Urinary bladder (tissue), 3 donors: ENCODE measurements at regions not wholly inside any gene's neighbourhood (a gene's known extent, or its start where the extent isn't known, plus 50 kb on each side); places are given as distances from the start of the nearest gene placed in this dataset.

ENCODE experiments used
- DNase-seq: peaks from one replicate; pipeline ENCODE4 v3.0.0-alpha.2; 2015; ENCODE audit errors: extremely low spot score
- H3K27ac ChIP-seq: one replicate; pipeline ENCODE4 v1.5.1; 2013; ENCODE audit warnings: low read depth, mild to moderate bottlenecking, moderate library complexity
- H3K36me3 ChIP-seq: one replicate; pipeline ENCODE4 v1.6.1; 2013; ENCODE audit warnings: mild to moderate bottlenecking, moderate library complexity; ENCODE audit not compliant: insufficient read depth
- H3K4me1 ChIP-seq: one replicate; pipeline ENCODE4 v1.6.1; 2013; ENCODE audit warnings: mild to moderate bottlenecking, moderate library complexity; ENCODE audit not compliant: insufficient read depth
- H3K4me3 ChIP-seq: one replicate; pipeline ENCODE4 v1.5.1; 2013; ENCODE audit warnings: low read depth, low read length
- WGBS: extraction: QIAGEN DNeasy Blood & Tissue Kit; methylation state at CpG from one replicate; pipeline ENCODE4 v1.1.7; 2013; 5-methylcytosine and 5-hydroxymethylcytosine counted together
- donor health status: healthy with polysubstance abuse.
- donor health status: healthy.

DNA sequence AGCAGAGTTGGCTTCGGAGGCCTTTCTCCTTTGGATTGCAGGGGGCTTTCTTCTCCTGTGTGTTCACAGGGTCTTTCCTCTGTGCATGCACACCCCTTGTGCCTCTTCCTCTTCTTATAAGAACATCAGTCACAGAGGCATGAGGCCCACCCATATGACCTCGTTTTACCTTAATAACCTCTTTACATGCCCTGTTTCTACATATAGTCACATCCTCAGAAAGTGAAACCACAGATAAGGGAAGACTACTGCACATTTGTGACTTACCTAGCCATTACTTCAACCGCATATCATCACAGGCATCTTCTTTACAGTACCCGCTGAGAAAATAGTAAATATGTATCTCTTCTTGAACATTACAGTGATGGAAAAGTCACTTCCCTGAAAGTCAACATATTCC lies 204.9 kb upstream of the TARS1 start:
- Histone ChIP-seq H3K27ac (no peak overlapping the region), H3K4me1 (no peaks in the 10 kb centered on the region), H3K4me3 (no peak overlapping the region), H3K36me3 (no peaks in the 10 kb centered on the region)
- DNase-seq = no peak
- 91% methylated on average over 4 of the region's 4 CpGs for WGBS

DNA sequence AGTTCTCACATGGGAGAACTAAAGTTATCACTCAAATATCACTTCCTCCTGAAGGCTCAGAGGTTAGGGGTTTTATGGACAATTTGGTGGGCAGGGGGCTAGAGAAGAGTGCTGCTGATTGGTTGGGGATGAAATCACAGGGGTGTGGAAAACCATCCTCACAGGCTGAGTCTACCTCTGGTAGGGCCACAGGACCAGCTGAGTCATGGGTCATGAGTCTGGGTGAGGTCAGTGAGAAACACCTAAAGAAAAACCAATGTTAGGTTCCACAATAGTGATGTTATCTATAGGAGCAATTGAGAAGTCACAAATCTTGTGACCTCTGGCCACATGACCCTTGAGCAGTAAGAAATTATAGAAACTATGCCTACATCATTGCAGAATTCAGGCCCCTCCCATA lies 203.3 kb upstream of the TARS1 start:
- H3K4me1 ChIP-seq = no peaks in the 10 kb centered on the region
- H3K4me3 ChIP-seq = no peak overlapping the region
- no peak for DNase-seq
- no peak overlapping the region for H3K27ac ChIP-seq
- H3K36me3 ChIP-seq = no peaks in the 10 kb centered on the region

DNA sequence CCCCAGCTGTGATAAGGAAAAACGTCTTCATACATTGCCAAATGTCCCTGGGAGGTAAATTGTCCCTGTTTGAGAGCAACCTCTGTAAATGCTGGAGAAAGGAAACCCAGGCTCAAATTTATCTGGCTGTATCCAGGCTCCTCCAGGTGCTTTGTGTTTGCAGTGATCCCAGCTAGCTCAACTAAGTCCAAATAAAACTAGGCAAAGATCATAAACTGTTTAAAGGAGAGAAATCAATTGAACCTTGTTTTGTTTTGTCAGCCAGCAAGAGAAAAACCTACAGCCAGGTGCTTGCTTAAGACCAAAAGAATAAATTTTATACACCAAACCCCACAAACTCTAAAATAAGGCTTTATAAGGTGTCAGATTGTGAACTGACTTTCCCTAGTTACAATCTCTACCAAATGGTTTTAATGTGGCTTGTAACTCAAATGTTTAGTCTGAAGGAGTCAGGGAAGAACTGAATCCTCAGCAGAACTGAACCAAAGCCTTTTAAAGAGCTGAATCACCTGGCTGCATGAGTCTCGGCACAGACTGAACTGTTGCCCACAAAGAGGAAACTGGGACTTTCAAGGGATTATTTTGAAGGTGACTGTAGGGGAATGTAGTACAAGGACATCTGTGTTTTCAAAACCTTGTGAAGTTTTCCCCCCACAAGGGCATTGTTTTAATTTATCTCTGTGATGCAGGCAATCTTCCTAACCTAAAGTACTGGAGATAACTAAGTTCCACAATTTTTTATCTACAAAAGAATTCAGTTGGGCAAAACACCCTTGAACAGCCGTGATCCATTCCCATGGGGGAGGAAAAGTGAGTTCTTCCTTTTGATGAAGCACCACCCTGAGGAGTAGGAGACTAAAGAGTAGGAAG lies 201.7 kb upstream of the TARS1 start:
- Histone ChIP-seq H3K36me3 (no peaks in the 10 kb centered on the region), H3K4me3 (no peak overlapping the region), H3K27ac (no peak overlapping the region), H3K4me1 (no peaks in the 10 kb centered on the region)
- no peak for DNase-seq
- 42% methylated on average over 3 of the region's 3 CpGs for WGBS

DNA sequence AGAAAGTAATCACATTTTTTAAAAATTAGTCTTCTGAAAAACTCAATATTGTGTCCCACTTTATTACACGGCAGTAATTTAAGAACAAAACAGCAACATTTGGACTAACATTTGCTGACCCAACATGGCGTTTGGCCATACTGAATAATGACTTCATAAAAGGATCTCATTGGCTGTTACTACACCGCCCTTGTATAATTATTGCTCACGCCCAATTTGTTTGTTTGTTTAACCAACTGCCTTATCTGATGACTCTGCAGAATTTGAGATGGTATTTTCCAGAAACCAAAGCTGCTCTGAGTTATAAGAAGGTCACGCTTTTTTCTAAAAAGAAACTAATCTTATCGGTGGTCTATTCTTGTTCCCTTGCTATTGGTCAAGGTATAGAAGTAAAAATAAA lies 200.2 kb upstream of the TARS1 start:
- no peak for DNase-seq
- no peak overlapping the region for H3K4me3 ChIP-seq
- H3K36me3 ChIP-seq = no peaks in the 10 kb centered on the region
- 86% methylated on average over 6 of the region's 6 CpGs for WGBS
- no peaks in the 10 kb centered on the region for H3K4me1 ChIP-seq
- no peak overlapping the region for H3K27ac ChIP-seq

DNA sequence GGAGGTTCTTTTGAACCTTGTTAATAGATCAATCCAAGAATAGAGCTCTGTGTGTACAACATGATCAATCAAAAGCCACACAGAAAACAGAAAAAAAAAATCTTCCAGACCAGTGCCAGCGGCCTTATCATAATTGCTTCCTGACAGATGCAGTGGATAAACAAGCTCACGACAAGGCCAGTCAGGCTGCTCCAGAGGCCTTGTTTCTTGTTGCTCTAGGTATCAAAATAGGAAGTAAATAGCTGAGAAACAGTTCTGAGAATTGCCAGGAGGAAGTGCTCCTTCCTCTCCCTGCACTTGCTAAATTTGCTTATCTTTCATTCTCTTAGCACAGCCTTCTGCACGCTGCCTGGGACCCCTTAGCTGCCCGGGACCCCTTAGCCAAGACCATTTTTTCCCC lies 199.0 kb upstream of the TARS1 start:
- H3K4me3 ChIP-seq = no peak overlapping the region
- H3K4me1 ChIP-seq = no peaks in the 10 kb centered on the region
- no peak for DNase-seq
- H3K36me3 ChIP-seq = no peaks in the 10 kb centered on the region
- WGBS = 46% methylated on average over 4 of the region's 4 CpGs
- no peak overlapping the region for H3K27ac ChIP-seq

DNA sequence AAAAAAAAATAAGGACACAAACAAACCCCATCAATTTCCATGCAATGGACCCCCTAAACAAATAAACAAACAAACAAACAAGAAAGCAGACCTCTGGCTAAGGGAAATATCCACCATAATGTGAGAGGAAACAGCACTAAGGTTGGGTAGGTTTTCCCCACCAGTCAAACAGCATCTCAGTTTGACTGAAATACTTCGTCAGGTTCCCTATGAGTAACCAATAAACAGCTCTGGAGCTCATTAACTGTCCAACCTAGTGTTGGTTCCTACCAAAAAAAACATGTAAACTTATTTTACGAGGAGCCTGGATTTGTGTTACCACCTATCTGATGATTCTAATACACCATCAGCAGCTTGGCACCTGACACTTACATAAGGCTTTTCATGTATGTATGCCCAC lies 198.5 kb upstream of the TARS1 start:
- DNase-seq = no peak
- Histone ChIP-seq H3K36me3 (no peaks in the 10 kb centered on the region), H3K27ac (no peak overlapping the region), H3K4me3 (no peak overlapping the region), H3K4me1 (no peaks in the 10 kb centered on the region)
- 93% methylated on average over 2 of the region's 2 CpGs for WGBS

DNA sequence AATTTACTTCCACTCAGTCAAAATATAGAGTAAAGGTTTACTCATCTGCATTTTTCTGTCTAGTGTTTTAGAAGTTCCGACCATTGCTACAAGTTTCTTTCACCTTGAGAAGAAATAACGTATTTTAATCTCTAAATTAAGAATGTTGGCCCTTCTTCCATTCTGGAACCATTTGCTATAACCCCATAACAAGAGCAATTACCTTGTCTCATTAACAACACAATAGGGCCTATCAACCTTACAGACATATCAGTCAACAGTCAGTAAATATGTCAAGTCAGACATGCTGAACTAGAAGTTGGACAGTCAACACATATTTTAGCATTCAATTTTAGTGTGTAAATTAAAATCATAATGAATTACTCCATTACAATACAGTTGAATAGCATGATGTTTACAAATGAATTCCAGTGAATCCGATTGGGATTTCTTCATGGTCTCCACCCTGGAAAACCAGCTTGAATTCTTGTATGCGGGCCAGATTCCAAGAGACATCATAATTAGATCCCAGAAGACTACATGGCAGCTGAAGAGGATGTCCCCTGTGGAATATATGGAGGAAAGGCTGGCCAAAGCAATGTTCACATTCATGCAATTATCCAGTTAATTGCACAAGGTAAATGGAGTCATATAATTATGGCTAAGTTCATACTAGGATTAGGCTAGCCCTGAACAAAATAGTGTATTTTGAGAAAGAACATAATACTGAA lies 196.2 kb upstream of the TARS1 start:
- no peak overlapping the region for H3K4me3 ChIP-seq
- 83% methylated on average over 4 of the region's 4 CpGs for WGBS
- no peak overlapping the region for H3K27ac ChIP-seq
- DNase-seq = no peak
- no peaks in the 10 kb centered on the region for H3K4me1 ChIP-seq
- no peaks in the 10 kb centered on the region for H3K36me3 ChIP-seq

DNA sequence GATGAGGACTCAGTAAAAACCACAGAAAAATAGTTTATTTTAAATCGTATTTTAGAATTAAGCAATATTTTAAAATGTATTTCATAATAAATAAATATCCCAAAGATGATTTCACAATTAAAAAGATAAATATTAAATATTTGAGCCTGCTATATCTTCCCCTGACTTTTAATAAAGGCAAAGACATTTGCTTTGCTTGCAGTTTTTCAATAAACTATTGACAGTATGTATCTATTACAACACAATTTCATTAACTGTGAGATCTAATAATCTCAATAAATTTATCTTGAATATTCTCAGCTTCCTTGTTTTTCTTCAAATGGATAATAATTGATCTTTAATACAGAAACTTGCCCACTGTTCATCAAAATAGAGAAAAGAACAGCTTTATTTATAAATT lies 186.2 kb upstream of the TARS1 start:
- Histone ChIP-seq H3K4me3 (no peak overlapping the region), H3K4me1 (no peaks in the 10 kb centered on the region), H3K27ac (no peak overlapping the region), H3K36me3 (no peaks in the 10 kb centered on the region)
- 81% methylated on average over 1 of the region's 1 CpG for WGBS
- no peak for DNase-seq

DNA sequence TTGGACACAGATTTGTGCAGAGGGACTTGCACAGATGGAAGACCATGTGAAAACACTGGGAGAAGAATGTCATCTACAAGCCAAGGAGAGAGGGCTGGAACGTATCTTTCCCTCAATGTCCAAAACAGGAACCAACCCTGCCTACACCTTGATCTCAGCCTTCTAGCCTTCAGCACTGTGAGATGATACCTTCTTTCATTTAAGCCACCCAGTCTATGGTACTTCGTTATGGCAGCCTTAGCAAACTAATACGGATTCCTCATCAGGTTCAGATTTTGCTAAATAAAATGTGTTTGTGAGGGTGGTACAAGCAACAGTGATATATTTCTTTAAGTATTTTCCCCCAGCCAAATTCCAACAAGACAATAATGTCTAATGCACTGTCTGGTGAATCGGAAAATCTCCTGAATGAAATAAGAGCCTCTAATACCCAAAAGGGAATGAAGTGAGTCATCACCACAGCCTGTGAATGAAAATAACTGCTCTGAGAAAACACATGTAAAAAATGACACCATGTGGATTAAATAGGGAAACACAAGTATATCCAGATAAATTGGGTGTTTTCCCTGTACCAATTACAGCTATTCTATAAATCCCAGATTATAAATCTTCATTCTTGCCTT lies 182.8 kb upstream of the TARS1 start:
- WGBS = 71% methylated on average over 4 of the region's 4 CpGs
- Histone ChIP-seq H3K27ac (no peak overlapping the region), H3K4me1 (no peaks in the 10 kb centered on the region), H3K36me3 (no peaks in the 10 kb centered on the region), H3K4me3 (no peak overlapping the region)
- no peak for DNase-seq

DNA sequence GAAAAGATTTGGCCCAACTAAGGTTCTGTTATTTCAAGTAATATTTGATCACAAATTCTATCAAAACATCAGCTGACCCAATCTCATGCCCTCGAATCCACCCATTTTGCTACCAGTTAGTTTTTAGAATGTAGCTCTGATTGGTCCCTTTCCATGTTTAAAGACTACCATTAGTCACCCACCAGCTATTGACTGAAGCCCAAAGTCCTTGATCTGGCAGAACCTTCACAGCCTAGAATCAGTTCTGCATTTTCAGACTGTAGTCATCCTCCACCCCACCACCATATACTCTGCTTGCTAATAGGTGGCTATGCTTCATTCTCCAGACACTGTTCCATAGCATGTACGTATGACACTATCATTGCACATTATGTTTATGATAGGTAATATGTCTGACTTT lies 182.2 kb upstream of the TARS1 start:
- Histone ChIP-seq H3K27ac (no peak overlapping the region), H3K4me3 (no peak overlapping the region), H3K36me3 (no peaks in the 10 kb centered on the region), H3K4me1 (no peaks in the 10 kb centered on the region)
- no peak for DNase-seq
- WGBS = 88% methylated on average over 2 of the region's 2 CpGs

DNA sequence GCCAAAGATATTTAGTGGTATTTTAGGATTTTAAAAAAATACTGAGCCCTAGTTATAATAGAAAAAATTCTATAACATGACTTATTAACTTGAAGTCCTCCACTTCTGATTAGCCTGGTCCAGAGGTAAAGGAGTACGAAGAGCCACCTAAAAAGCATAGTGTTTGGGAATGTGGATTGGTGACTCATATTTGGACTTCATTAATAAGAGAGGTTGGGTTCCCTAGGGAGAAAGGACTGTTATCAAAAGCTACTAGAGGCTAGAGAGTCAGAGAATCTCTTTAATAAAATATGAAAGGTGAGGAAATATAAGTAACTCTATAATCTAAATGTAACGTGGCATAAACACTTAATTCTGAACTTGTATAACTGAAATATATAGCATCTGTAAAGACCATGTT lies 180.7 kb upstream of the TARS1 start:
- Histone ChIP-seq H3K4me1 (no peaks in the 10 kb centered on the region), H3K36me3 (no peaks in the 10 kb centered on the region), H3K27ac (no peak overlapping the region), H3K4me3 (no peak overlapping the region)
- DNase-seq = no peak
- WGBS = 93% methylated on average over 2 of the region's 2 CpGs

DNA sequence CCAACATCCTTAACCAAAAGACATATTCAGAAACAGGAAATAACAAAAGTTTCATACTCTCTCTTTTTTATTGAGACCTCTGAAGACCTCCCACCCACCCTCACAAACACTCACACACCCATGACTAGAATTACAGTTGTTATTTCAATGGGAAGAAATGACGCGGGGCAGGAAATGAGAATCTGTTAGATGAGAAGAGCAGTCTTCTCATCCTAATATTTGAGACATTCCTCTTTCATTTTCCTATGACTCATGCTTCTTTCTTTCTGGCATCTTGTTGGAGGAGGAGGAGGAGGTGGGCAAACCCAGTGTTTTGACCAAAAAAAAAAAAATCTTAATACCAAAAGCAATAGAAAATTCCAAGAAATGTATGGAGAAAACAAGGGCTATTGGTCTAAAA lies 179.5 kb upstream of the TARS1 start:
- no peaks in the 10 kb centered on the region for H3K36me3 ChIP-seq
- DNase-seq = no peak
- no peak overlapping the region for H3K27ac ChIP-seq
- no peak overlapping the region for H3K4me3 ChIP-seq
- 89% methylated on average over 2 of the region's 2 CpGs for WGBS
- no peaks in the 10 kb centered on the region for H3K4me1 ChIP-seq

DNA sequence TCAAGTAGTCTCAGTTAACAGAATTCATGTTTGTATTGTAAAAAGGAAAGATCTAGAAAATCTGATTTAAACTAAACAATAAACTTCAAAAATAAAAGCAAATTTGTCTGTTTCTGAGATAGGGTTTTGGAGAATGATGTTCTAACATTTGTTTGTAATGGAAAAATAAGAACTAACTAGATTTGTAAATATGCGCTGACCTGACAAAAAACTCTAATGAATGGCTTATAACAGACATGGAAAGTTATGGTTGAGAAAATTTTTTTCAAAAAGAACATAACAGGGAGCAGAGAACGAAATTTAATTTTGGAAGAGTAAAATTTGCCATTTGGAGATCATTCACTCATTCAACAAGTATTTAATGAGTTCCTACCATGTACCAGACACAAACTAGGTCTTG lies 179.0 kb upstream of the TARS1 start:
- no peak overlapping the region for H3K4me3 ChIP-seq
- WGBS = 92% methylated on average over 2 of the region's 2 CpGs
- no peaks in the 10 kb centered on the region for H3K4me1 ChIP-seq
- H3K36me3 ChIP-seq = no peaks in the 10 kb centered on the region
- DNase-seq = no peak
- no peak overlapping the region for H3K27ac ChIP-seq

DNA sequence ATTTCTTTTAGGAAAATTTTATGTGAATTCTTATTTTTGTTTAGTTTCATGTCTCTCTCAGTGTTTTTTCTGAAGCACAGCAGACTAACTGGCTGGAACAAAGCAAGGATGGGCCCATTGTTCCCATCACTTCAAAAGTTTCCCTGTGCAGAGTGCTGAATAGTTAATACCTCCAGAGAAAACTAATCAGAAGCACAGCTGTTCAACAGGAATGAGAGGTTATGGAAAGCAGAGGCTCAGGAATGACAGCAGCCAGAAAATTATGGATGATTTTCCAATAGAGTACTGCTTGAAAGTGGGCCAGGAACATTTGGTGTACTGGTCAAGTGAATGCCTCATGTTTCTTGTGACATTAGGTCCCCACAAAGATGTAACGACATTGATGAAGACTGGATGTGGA lies 173.0 kb upstream of the TARS1 start:
- DNase-seq = no peak

More for the DNA sequence above, 173.0 kb upstream of the TARS1 start:
- Histone ChIP-seq H3K4me3 (no peak overlapping the region), H3K36me3 (no peaks in the 10 kb centered on the region), H3K27ac (no peak overlapping the region), H3K4me1 (no peaks in the 10 kb centered on the region)
- WGBS = 84% methylated on average over 1 of the region's 1 CpG
